ENCODE measurements at regions not wholly inside any gene's neighbourhood (a gene's known extent, or its start where the extent isn't known, plus 50 kb on each side); places are given as distances from the start of the nearest gene placed in this dataset.
"Not testable (repeated sequence)": the region's sequence is repeated elsewhere in the genome, so short reads cannot be mapped to it uniquely, and the experiment has no call there.

- Histone ChIP-seq H3K27ac (no peak overlapping the region), H3K4me1 (replicated peaks in 1 of 2) (peaks cover 0 to 10% of the 10 kb centered on the region in 2 donors), H3K4me3 (no peak overlapping the region)
- in situ Hi-C loops (cut with MboI; ENCODE audit: low pct_unique_long_range_greater_than_20kb in 2 of 9, low sequenced_read_pairs in 9 of 9, unreplicated experiment in 9 of 9): no loop called here
- 71 to 100% (median 87%) methylated on average over 1 to 7 of the region's 7 CpGs for WGBS, 10 experiments
- no peak for ATAC-seq (replicated peaks in 6 of 8)
Measured at GRCh38 chr2:113822087-113822815, 65.8 kb upstream of the SLC35F5 start.

- in situ Hi-C loops (cut with MboI; ENCODE audit: low pct_unique_long_range_greater_than_20kb in 2 of 9, low sequenced_read_pairs in 9 of 9, unreplicated experiment in 9 of 9): no loop called here
- peak; percentile 94 to 99 (median 98) for ATAC-seq (replicated peaks in 6 of 8)
- Histone ChIP-seq H3K4me3 (no peak overlapping the region), H3K27ac (no peak overlapping the region), H3K4me1 (replicated peaks in 1 of 2) (peaks cover 0 to 10% of the 10 kb centered on the region in 2 donors)
- WGBS, 10 experiments: 0 to 60% (median 8%) methylated on average over 1 to 9 of the region's 10 CpGs; no CpG with 5 or more reads in 1 of the 10 experiments
Measured at GRCh38 chr2:113818382-113818951, 62.0 kb upstream of the SLC35F5 start.

GRCh38 chr2:113813396-113813795 is 57.0 kb upstream of the SLC35F5 start:
- H3K4me1 ChIP-seq (replicated peaks in 1 of 2); H3K27ac ChIP-seq; ATAC-seq (replicated peaks in 6 of 8); in situ Hi-C loops (cut with MboI; ENCODE audit: low pct_unique_long_range_greater_than_20kb in 2 of 9, low sequenced_read_pairs in 9 of 9, unreplicated experiment in 9 of 9); H3K4me3 ChIP-seq: not testable (repeated sequence)
- 43 to 100% (median 71%) methylated on average over 1 to 3 of the region's 3 CpGs; no CpG with 5 or more reads in 2 of the 10 experiments for WGBS, 10 experiments

- Histone ChIP-seq H3K4me3 (no peak overlapping the region), H3K27ac (no peak overlapping the region), H3K4me1 (replicated peaks in 1 of 2) (no peaks in the 10 kb centered on the region)
- no peak for ATAC-seq (replicated peaks in 6 of 8)
- WGBS, 10 experiments: 14 to 92% (median 70%) methylated on average over 1 to 4 of the region's 4 CpGs; no CpG with 5 or more reads in 1 of the 10 experiments
- in situ Hi-C loops (cut with MboI; ENCODE audit: low pct_unique_long_range_greater_than_20kb in 2 of 9, low sequenced_read_pairs in 9 of 9, unreplicated experiment in 9 of 9): no loop called here
Measured at GRCh38 chr2:113812204-113812603, 55.8 kb upstream of the SLC35F5 start.

- H3K4me1 ChIP-seq (replicated peaks in 1 of 2): no peaks in the 10 kb centered on the region
- 20 to 100% (median 79%) methylated on average over 1 to 5 of the region's 5 CpGs; no CpG with 5 or more reads in 1 of the 10 experiments for WGBS, 10 experiments
- H3K27ac ChIP-seq: no peak overlapping the region
- ATAC-seq (replicated peaks in 6 of 8): peak in 3 of 8 experiments; percentile 60 to 87 (median 75)
- in situ Hi-C loops (cut with MboI; ENCODE audit: low pct_unique_long_range_greater_than_20kb in 2 of 9, low sequenced_read_pairs in 9 of 9, unreplicated experiment in 9 of 9): no loop called here
- no peak overlapping the region for H3K4me3 ChIP-seq
Measured at GRCh38 chr2:113809076-113809736, 52.8 kb upstream of the SLC35F5 start.

GRCh38 chr2:113807721-113808120 is 51.3 kb upstream of the SLC35F5 start:
- no peak for ATAC-seq (replicated peaks in 6 of 8)

GRCh38 chr2:113806217-113806913 is 49.9 kb upstream of the SLC35F5 start:
- H3K27ac ChIP-seq: no peak overlapping the region
- in situ Hi-C loops (cut with MboI; ENCODE audit: low pct_unique_long_range_greater_than_20kb in 2 of 9, low sequenced_read_pairs in 9 of 9, unreplicated experiment in 9 of 9): no loop called here
- peaks cover 0 to 2% of the 10 kb centered on the region in 2 donors for H3K4me1 ChIP-seq (replicated peaks in 1 of 2)
- no peak overlapping the region for H3K4me3 ChIP-seq
- peak in 3 of 8 experiments; percentile 65 to 78 (median 66) for ATAC-seq (replicated peaks in 6 of 8)
- WGBS, 10 experiments: 43 to 98% (median 89%) methylated on average over 1 to 6 of the region's 8 CpGs; no CpG with 5 or more reads in 1 of the 10 experiments

More at GRCh38 chr2:113807721-113808120, 51.3 kb upstream of the SLC35F5 start:
- WGBS, 10 experiments: 100% methylated on average over 1 to 2 of the region's 2 CpGs; no CpG with 5 or more reads in 8 of the 10 experiments
- in situ Hi-C loops (cut with MboI; ENCODE audit: low pct_unique_long_range_greater_than_20kb in 2 of 9, low sequenced_read_pairs in 9 of 9, unreplicated experiment in 9 of 9): no loop called here
- Histone ChIP-seq H3K27ac (no peak overlapping the region), H3K4me3 (no peak overlapping the region), H3K4me1 (replicated peaks in 1 of 2) (peaks cover 0 to 2% of the 10 kb centered on the region in 2 donors)
